WI38 (cell line): ENCODE measurements at regions not wholly inside any gene's neighbourhood (a gene's known extent, or its start where the extent isn't known, plus 50 kb on each side); places are given as distances from the start of the nearest gene placed in this dataset.
"Not testable (repeated sequence)": the region's sequence is repeated elsewhere in the genome, so short reads cannot be mapped to it uniquely, and the experiment has no call there.

ENCODE experiments used
- H3K4me3 ChIP-seq: 2 replicates; pipeline ENCODE4 v1.5.1; 2011; ENCODE audit warnings: low read depth, mild to moderate bottlenecking, control low read depth, low read length
- CTCF ChIP-seq: IDR thresholded peaks from 2 replicates; pipeline ENCODE4 v1.5.1; 2012; ENCODE audit warnings: low read depth, mild to moderate bottlenecking, control low read depth, low read length

DNA sequence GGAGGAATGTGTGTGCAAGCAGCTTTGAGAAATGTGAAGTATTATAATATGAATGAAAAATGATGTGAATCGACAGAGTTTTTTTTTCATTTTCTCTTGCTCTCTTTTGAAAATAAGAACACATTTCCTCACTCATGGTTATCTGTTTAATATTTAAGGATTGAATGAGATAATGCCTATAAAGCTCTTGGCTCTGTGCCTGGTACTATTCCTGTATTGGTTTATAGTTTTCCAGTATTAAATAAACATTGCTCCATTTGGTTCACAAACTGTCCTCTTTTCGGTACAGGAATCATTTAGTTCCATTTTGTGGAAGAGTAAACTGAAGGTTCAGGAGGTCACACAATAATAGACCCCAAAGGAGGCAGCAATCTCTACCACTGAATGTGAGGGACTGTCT is 1185.5 kb upstream of the WWC1 start:
- H3K4me3 ChIP-seq = no peak overlapping the region
- TF ChIP-seq CTCF = no peak

DNA sequence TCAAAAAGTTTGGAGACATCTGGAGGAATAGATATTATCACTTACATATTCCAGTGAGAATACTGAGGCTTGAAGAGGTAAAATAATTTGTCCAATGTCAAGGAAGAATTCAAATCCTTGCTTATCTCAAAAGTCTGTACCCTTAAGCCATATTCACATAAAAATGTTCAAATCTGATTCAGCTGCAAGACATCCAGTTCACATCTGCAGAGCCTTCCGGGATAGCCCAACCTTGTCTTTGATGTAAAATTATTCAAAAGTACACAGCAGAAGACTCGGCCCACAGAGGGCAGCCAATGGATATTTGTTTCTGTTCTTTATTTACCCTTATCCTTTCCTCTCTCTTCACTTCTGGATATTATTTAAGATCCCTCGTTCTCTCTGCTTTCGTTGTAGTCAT is 1183.8 kb upstream of the WWC1 start:
- H3K4me3 ChIP-seq = no peak overlapping the region
- TF ChIP-seq CTCF = no peak

DNA sequence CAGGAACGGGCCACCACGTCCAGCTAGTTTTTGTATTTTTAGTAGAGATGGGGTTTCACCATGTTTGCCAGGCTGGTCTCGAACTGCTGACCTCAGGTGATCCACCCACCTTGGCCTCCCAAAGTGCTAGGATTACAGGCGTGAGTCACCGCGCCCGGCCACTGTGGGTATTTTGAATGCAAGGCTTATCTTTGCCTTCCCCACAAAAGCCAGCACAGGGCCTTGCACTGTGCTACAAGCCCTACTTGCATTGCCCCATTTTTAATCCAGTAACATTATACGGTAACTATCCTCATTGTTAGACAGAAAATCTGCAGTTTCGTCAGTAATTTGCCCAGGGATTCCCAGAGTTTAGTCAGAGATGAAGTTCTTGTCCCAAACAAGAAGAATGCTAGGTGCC is 1183.2 kb upstream of the WWC1 start:
- H3K4me3 ChIP-seq = not testable (repeated sequence)

- H3K4me3 ChIP-seq = no peak overlapping the region
- no peak for TF ChIP-seq CTCF
Observed at GRCh38 chr5:167112556-167112955, 1178.9 kb upstream of the WWC1 start.

- no peak overlapping the region for H3K4me3 ChIP-seq
- no peak for TF ChIP-seq CTCF
Observed at GRCh38 chr5:167122267-167122666, 1169.2 kb upstream of the WWC1 start.

DNA sequence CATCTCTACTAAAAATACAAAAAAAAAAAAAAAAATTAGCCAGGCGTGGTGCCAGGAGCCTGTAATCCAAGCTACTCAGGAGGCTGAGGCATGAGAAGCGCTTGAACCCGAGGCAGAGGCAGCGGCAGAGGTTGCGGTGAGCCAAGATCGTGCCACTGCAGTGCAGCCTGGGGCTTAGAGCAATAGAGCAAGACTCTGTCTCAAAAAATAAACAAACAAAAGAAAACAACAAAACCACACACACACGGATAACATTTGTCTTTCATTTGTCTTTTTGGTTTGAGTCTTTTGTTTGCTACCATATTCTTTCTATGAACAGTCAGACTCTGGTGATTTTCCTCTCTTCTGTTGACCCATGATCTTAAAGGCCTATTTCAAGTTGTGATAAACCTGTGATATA is 1168.3 kb upstream of the WWC1 start:
- H3K4me3 ChIP-seq = no peak overlapping the region
- no peak for TF ChIP-seq CTCF

DNA sequence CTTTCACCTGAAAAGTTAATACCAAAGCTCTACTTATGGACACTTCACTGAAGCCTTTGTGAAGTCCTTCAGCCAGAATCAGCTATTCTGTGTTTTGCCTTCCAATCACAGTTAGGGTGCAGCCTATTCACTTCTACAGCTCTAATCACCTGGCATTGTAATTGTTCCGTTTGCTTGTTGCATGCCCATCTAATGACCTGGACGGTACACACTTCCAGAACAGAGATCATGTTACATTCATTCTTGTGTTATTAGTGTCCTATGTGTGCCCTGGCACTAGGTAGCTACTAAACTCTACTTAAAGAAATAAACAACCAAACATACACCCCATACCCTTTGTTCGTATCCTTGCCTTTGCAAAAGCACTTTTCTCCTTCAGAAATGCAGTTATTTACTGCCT is 1162.9 kb upstream of the WWC1 start:
- no peak for TF ChIP-seq CTCF
- no peak overlapping the region for H3K4me3 ChIP-seq

GRCh38 chr5:167140548-167141291 is 1150.7 kb upstream of the WWC1 start:
- no peak for TF ChIP-seq CTCF
- H3K4me3 ChIP-seq = no peak overlapping the region
